H1 (cell line): ENCODE measurements at regions not wholly inside any gene's neighbourhood (a gene's known extent, or its start where the extent isn't known, plus 50 kb on each side); places are given as distances from the start of the nearest gene placed in this dataset.

Source experiments
- CHD7 ChIP-seq: fragments of 300-600 bp; sonication (generic); IDR thresholded peaks from 2 replicates; pipeline ENCODE4 v1.7.1; 2012; ENCODE audit warnings: low read length, moderate library complexity, mild to moderate bottlenecking, inconsistent platforms; ENCODE audit not compliant: insufficient replicate concordance
- HDAC2 ChIP-seq, 2 experiments: fragments of 300-600 bp in 1 of 2; sonication (generic) in 1 of 2; IDR thresholded peaks; 2 replicates each; pipeline ENCODE4 v1.6.1; 2011 to 2012; ENCODE audit warnings: low read depth in 2 of 2, low read length in 2 of 2, mild to moderate bottlenecking in 2 of 2, moderate library complexity in 2 of 2, borderline replicate concordance in 1 of 2, inconsistent platforms in 1 of 2
- KDM1A ChIP-seq: fragments of 200-600, 300-600 bp; sonication (generic); IDR thresholded peaks from 2 replicates; pipeline ENCODE4 v1.7.1; 2016; ENCODE audit warnings: mild to moderate bottlenecking, low read length, borderline replicate concordance
- MAX ChIP-seq: IDR thresholded peaks from 2 replicates; pipeline ENCODE4 v1.6.1; 2012; ENCODE audit warnings: inconsistent platforms
- NRF1 ChIP-seq: IDR thresholded peaks from 2 replicates; pipeline ENCODE4 v1.6.1; 2011; ENCODE audit warnings: mild to moderate bottlenecking, low read depth, low read length, improper control_type of control experiment
- PHF8 ChIP-seq: fragments of 200-600 bp; sonication (generic); conservative IDR thresholded peaks from 2 replicates; pipeline ENCODE4 v1.7.1; 2012; ENCODE audit warnings: low read depth, mild to moderate bottlenecking, inconsistent platforms, low read length, moderate library complexity
- TAF1 ChIP-seq: IDR thresholded peaks from 2 replicates; pipeline ENCODE4 v1.6.1; 2011; ENCODE audit warnings: mild to moderate bottlenecking, low read depth, low read length
- TF ChIP-seq, protein P1 (sequence below): IDR thresholded peaks from 2 replicates; pipeline ENCODE4 v1.6.1; 2012; ENCODE audit warnings: inconsistent platforms

GRCh38 chr7:155198901-155199845, 98.5 kb upstream of the INSIG1 start (continued):
- TF ChIP-seq CHD7 = no peak
- no peak for TF ChIP-seq MAX
- no peak for TF ChIP-seq HDAC2 (IDR thresholded peaks at IDR 0.05; ENCODE audit: borderline replicate concordance in 1 of 2, low read depth in 2 of 2, low read length in 2 of 2)
- no peak for TF ChIP-seq PHF8
- no peak for TF ChIP-seq TAF1
- TF ChIP-seq KDM1A = no peak
- TF ChIP-seq NRF1 = no peak
- TF ChIP-seq, protein P1, sequence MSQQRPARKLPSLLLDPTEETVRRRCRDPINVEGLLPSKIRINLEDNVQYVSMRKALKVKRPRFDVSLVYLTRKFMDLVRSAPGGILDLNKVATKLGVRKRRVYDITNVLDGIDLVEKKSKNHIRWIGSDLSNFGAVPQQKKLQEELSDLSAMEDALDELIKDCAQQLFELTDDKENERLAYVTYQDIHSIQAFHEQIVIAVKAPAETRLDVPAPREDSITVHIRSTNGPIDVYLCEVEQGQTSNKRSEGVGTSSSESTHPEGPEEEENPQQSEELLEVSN = no peak
